H9 (cell line): ENCODE measurements at regions not wholly inside any gene's neighbourhood (a gene's known extent, or its start where the extent isn't known, plus 50 kb on each side); places are given as distances from the start of the nearest gene placed in this dataset.

Experiments
- DNase-seq: peaks from one replicate; pipeline ENCODE4 v3.0.0-alpha.2; 2017
- H2AFZ ChIP-seq: one replicate; pipeline ENCODE4 v1.6.1; 2013; ENCODE audit warnings: mild to moderate bottlenecking, low read length, control low read depth, moderate library complexity
- H2AK5ac ChIP-seq: 2 replicates; pipeline ENCODE4 v1.6.1; 2013; ENCODE audit warnings: low read length, control low read depth, mixed read lengths; ENCODE audit not compliant: insufficient read length
- H2BK120ac ChIP-seq: one replicate; pipeline ENCODE4 v1.6.1; 2013; ENCODE audit warnings: low read depth, mild to moderate bottlenecking, low read length, control low read depth, inconsistent platforms; ENCODE audit not compliant: poor library complexity, severe bottlenecking
- H2BK12ac ChIP-seq: 2 replicates; pipeline ENCODE4 v1.6.1; 2013; ENCODE audit warnings: low read length, control low read depth, mixed read lengths, low read depth; ENCODE audit not compliant: insufficient read length
- H2BK15ac ChIP-seq: 2 replicates; pipeline ENCODE4 v1.6.1; 2013; ENCODE audit warnings: low read depth, low read length, control low read depth
- H2BK20ac ChIP-seq: one replicate; pipeline ENCODE4 v1.6.1; 2013; ENCODE audit warnings: low read depth, mild to moderate bottlenecking, low read length, control low read depth, inconsistent platforms; ENCODE audit not compliant: poor library complexity, severe bottlenecking
- H2BK5ac ChIP-seq: 2 replicates; pipeline ENCODE4 v1.6.1; 2013; ENCODE audit warnings: low read length, control low read depth, mixed read lengths; ENCODE audit not compliant: insufficient read length
- H3K14ac ChIP-seq: 2 replicates; pipeline ENCODE4 v1.6.1; 2013; ENCODE audit warnings: low read length, control low read depth; ENCODE audit not compliant: insufficient read depth
- H3K18ac ChIP-seq: 2 replicates; pipeline ENCODE4 v1.6.1; 2013; ENCODE audit warnings: low read depth, mild to moderate bottlenecking, mixed read lengths, low read length, control low read depth; ENCODE audit not compliant: insufficient read length
- H3K23ac ChIP-seq: 2 replicates; pipeline ENCODE4 v1.6.1; 2013; ENCODE audit warnings: low read length, control low read depth, mixed read lengths, low read depth; ENCODE audit not compliant: insufficient read length
- H3K23me2 ChIP-seq: 2 replicates; pipeline ENCODE4 v1.6.1; 2013; ENCODE audit warnings: low read depth, mild to moderate bottlenecking, mixed read lengths, low read length, control low read depth; ENCODE audit not compliant: insufficient read length, poor library complexity, severe bottlenecking
- H3K27ac ChIP-seq: 2 replicates; pipeline ENCODE4 v1.5.1; 2013; ENCODE audit warnings: low read length, control low read depth, mixed read lengths, low read depth; ENCODE audit not compliant: insufficient read length
- H3K27me3 ChIP-seq: 2 replicates; pipeline ENCODE4 v1.6.1; 2013; ENCODE audit warnings: low read length, control low read depth, inconsistent platforms; ENCODE audit not compliant: insufficient read depth
- H3K4ac ChIP-seq: 2 replicates; pipeline ENCODE4 v1.6.1; 2013; ENCODE audit warnings: low read depth, mild to moderate bottlenecking, control low read depth, inconsistent platforms, low read length, moderate library complexity
- H3K4me1 ChIP-seq: 2 replicates; pipeline ENCODE4 v1.6.1; 2013; ENCODE audit warnings: low read length, control low read depth, inconsistent platforms; ENCODE audit not compliant: insufficient read depth
- H3K4me2 ChIP-seq: 2 replicates; pipeline ENCODE4 v1.6.1; 2013; ENCODE audit warnings: low read length, control low read depth, mixed read lengths; ENCODE audit not compliant: insufficient read length, insufficient read depth
- H3K56ac ChIP-seq: 2 replicates; pipeline ENCODE4 v1.6.1; 2013; ENCODE audit warnings: low read depth, mild to moderate bottlenecking, mixed read lengths, low read length, control low read depth; ENCODE audit not compliant: insufficient read length
- H3K79me1 ChIP-seq: 2 replicates; pipeline ENCODE4 v1.6.1; 2013; ENCODE audit warnings: low read depth, mild to moderate bottlenecking, moderate library complexity, low read length, control low read depth, inconsistent platforms; ENCODE audit not compliant: insufficient read depth, poor library complexity, severe bottlenecking
- H3K79me2 ChIP-seq: 2 replicates; pipeline ENCODE4 v1.6.1; 2013; ENCODE audit warnings: low read length, control low read depth, inconsistent platforms; ENCODE audit not compliant: insufficient read depth
- H3K9ac ChIP-seq: 2 replicates; pipeline ENCODE4 v1.6.1; 2013; ENCODE audit warnings: low read length, control low read depth, mixed read lengths; ENCODE audit not compliant: insufficient read length; ENCODE audit errors: extremely low read depth
- H3K9me3 ChIP-seq: one replicate; pipeline ENCODE4 v1.6.1; 2013; ENCODE audit warnings: low read depth, low read length, inconsistent platforms; ENCODE audit not compliant: control insufficient read depth
- H3T11ph ChIP-seq: one replicate; pipeline ENCODE4 v1.6.1; 2013; ENCODE audit warnings: mild to moderate bottlenecking, low read length, control low read depth, inconsistent platforms
- H4K20me1 ChIP-seq: one replicate; pipeline ENCODE4 v1.6.1; 2013; ENCODE audit not compliant: control insufficient read depth, insufficient read length, insufficient read depth
- H4K5ac ChIP-seq: 2 replicates; pipeline ENCODE4 v1.6.1; 2013; ENCODE audit warnings: low read depth, mild to moderate bottlenecking, mixed read lengths, low read length, control low read depth; ENCODE audit not compliant: insufficient read length
- H4K8ac ChIP-seq: replicated peaks from 2 replicates; pipeline ENCODE4 v1.6.1; 2013; ENCODE audit warnings: low read length, control low read depth, mixed read lengths, low read depth; ENCODE audit not compliant: insufficient read length
- H4K91ac ChIP-seq: 2 replicates; pipeline ENCODE4 v1.6.1; 2013; ENCODE audit warnings: low read depth, mild to moderate bottlenecking, moderate library complexity, mixed read lengths, low read length, control low read depth; ENCODE audit not compliant: insufficient read length
- H3K27ac Mint-ChIP-seq, 3 experiments: 2 replicates in 2 of 3; 3 replicates in 1 of 3; pipeline ENCODE4 v1.8.0; 2020 to 2021; ENCODE audit warnings: mixed read lengths in 3 of 3, mild to moderate bottlenecking in 1 of 3, moderate library complexity in 1 of 3
- H3K27me3 Mint-ChIP-seq: 2 replicates; pipeline ENCODE4 v1.8.0; 2021; ENCODE audit warnings: low read depth, mild to moderate bottlenecking, moderate library complexity, mixed read lengths
- H3K36me3 Mint-ChIP-seq, 3 experiments: 2 replicates in 2 of 3; 3 replicates in 1 of 3; pipeline ENCODE4 v1.8.0; 2020 to 2021; ENCODE audit warnings: low read depth in 3 of 3, mixed read lengths in 3 of 3; ENCODE audit not compliant: insufficient read depth in 1 of 3
- H3K4me1 Mint-ChIP-seq, 2 experiments: 2 replicates each; pipeline ENCODE4 v1.8.0; 2020; ENCODE audit warnings: mixed read lengths in 2 of 2
- H3K4me3 Mint-ChIP-seq, 2 experiments: 2 replicates in 1 of 2; 3 replicates in 1 of 2; pipeline ENCODE4 v1.8.0; 2020 to 2021; ENCODE audit warnings: mild to moderate bottlenecking in 2 of 2, mixed read lengths in 2 of 2, moderate library complexity in 1 of 2
- H3K9me3 Mint-ChIP-seq, 2 experiments: 2 replicates in 1 of 2; 3 replicates in 1 of 2; pipeline ENCODE4 v1.8.0; 2020; ENCODE audit warnings: mild to moderate bottlenecking in 2 of 2, mixed read lengths in 2 of 2, moderate library complexity in 1 of 2
- CTCF ChIP-seq: fragments of 200-600 bp; sonication (generic); conservative IDR thresholded peaks from 3 replicates; pipeline ENCODE4 v1.8.0; 2021; ENCODE audit warnings: antibody characterized with exemption, mild to moderate bottlenecking
- WGBS: extraction: QIAGEN DNeasy Blood & Tissue Kit; methylation state at CpG from one replicate; pipeline ENCODE4 v1.1.7; 2013; ENCODE audit warnings: missing lambda C conversion rate, low lambda C conversion rate, mixed read lengths; ENCODE audit not compliant: insufficient read length; ENCODE audit errors: extremely low coverage; 5-methylcytosine and 5-hydroxymethylcytosine counted together

GRCh38 chr6:134721060-134721405 is 228.9 kb downstream of the ALDH8A1 start:
- no peak for DNase-seq
- Histone ChIP-seq H3K18ac (no peak overlapping the region), H4K91ac (no peak overlapping the region), H3K9ac (no peak overlapping the region), H3K27me3 (no peaks in the 10 kb centered on the region), H3K14ac (no peak overlapping the region), H2BK20ac (no peak overlapping the region), H3K4me2 (no peak overlapping the region), H3K23ac (no peak overlapping the region), H3K9me3 (no peaks in the 10 kb centered on the region), H2BK15ac (no peak overlapping the region), H3K79me1 (no peaks in the 10 kb centered on the region), H3K56ac (no peak overlapping the region), H2BK5ac (no peak overlapping the region), H2BK120ac (no peak overlapping the region), H3K23me2 (no peaks in the 10 kb centered on the region), H3K4me1 (no peaks in the 10 kb centered on the region), H3K4ac (no peak overlapping the region), H3T11ph (no peak overlapping the region), H4K8ac (no peak overlapping the region), H3K27ac (no peak overlapping the region), H2BK12ac (no peak overlapping the region), H2AK5ac (no peak overlapping the region), H4K5ac (no peak overlapping the region), H2AFZ (no peak overlapping the region), H4K20me1 (no peaks in the 10 kb centered on the region), H3K79me2 (no peaks in the 10 kb centered on the region)
- no peak overlapping the region for H3K4me3 Mint-ChIP-seq
- H3K36me3 Mint-ChIP-seq, result no peaks in the 10 kb centered on the region
- TF ChIP-seq CTCF, result no peak
- no peaks in the 10 kb centered on the region for H3K9me3 Mint-ChIP-seq
- WGBS, result no CpG with 5 or more reads among the region's 2 CpGs
- H3K4me1 Mint-ChIP-seq, result no peaks in the 10 kb centered on the region
- no peaks in the 10 kb centered on the region for H3K27me3 Mint-ChIP-seq
- no peak overlapping the region for H3K27ac Mint-ChIP-seq
